T-helper 2 cell treated with Interferon-gamma antibody and Interleukin-4, amounts not matched to agents 5 μg/mL and 100 μg/mL, for 36 hours (primary cell): ENCODE measurements at regions not wholly inside any gene's neighbourhood (a gene's known extent, or its start where the extent isn't known, plus 50 kb on each side); places are given as distances from the start of the nearest gene placed in this dataset.

Experiments
- DNase-seq: peaks from one replicate; pipeline ENCODE4 v3.0.0; 2021; ENCODE audit warnings: low spot score
- H3K27ac Mint-ChIP-seq: one replicate; pipeline ENCODE4 v1.8.0; 2021; ENCODE audit warnings: mild to moderate bottlenecking, mixed read lengths
- H3K27me3 Mint-ChIP-seq: one replicate; pipeline ENCODE4 v1.8.0; 2021; ENCODE audit warnings: low read depth, mixed read lengths
- H3K36me3 Mint-ChIP-seq: one replicate; pipeline ENCODE4 v1.8.0; 2021; ENCODE audit warnings: low read depth, mixed read lengths
- H3K4me1 Mint-ChIP-seq: one replicate; pipeline ENCODE4 v1.8.0; 2021; ENCODE audit warnings: low read depth, mixed read lengths
- H3K4me3 Mint-ChIP-seq: one replicate; pipeline ENCODE4 v1.8.0; 2022; ENCODE audit warnings: mild to moderate bottlenecking, moderate library complexity, mixed read lengths
- H3K9me3 Mint-ChIP-seq: one replicate; pipeline ENCODE4 v1.8.0; 2021; ENCODE audit warnings: mixed read lengths

- Mint-ChIP-seq H3K27me3 (no peaks in the 10 kb centered on the region), H3K27ac (no peak overlapping the region), H3K36me3 (no peaks in the 10 kb centered on the region), H3K9me3 (no peaks in the 10 kb centered on the region), H3K4me3 (no peak overlapping the region), H3K4me1 (no peaks in the 10 kb centered on the region)
- no peak for DNase-seq
Observed at GRCh38 chr13:31625115-31625514, 114.2 kb upstream of the RXFP2 start.

- Mint-ChIP-seq H3K27me3 (no peaks in the 10 kb centered on the region), H3K27ac (no peak overlapping the region), H3K36me3 (no peaks in the 10 kb centered on the region), H3K4me3 (no peak overlapping the region), H3K4me1 (no peaks in the 10 kb centered on the region), H3K9me3 (no peaks in the 10 kb centered on the region)
- no peak for DNase-seq
Observed at GRCh38 chr13:31627097-31627845, 112.1 kb upstream of the RXFP2 start.

GRCh38 chr13:31629085-31629780 is 110.1 kb upstream of the RXFP2 start:
- Mint-ChIP-seq H3K9me3 (no peaks in the 10 kb centered on the region), H3K27ac (no peak overlapping the region), H3K4me3 (no peak overlapping the region), H3K4me1 (no peaks in the 10 kb centered on the region), H3K27me3 (no peaks in the 10 kb centered on the region), H3K36me3 (no peaks in the 10 kb centered on the region)
- DNase-seq: no peak

DNA sequence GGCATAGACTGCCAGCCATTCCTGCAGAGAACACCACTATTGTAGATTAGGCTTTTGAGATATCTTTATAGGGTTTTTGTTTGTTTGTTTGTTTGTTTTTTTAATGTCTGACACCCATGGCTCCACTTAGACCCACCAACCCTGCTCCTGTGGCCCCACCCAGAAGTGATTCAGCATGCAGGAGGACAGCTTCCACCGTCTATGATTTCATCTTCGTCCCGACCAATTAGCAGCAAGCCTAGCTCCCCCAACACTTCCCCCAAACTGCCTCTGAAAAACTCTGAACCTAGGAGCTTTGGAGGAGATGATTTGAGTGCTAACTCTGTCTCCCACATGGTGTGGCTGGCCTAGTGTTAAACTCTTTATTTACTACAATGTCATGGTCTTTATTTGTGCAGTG is 108.3 kb upstream of the RXFP2 start:
- Mint-ChIP-seq H3K36me3 (no peaks in the 10 kb centered on the region), H3K27ac (no peak overlapping the region), H3K4me3 (no peak overlapping the region), H3K9me3 (peaks cover 5% of the 10 kb centered on the region), H3K27me3 (no peaks in the 10 kb centered on the region), H3K4me1 (no peaks in the 10 kb centered on the region)
- DNase-seq: no peak

DNA sequence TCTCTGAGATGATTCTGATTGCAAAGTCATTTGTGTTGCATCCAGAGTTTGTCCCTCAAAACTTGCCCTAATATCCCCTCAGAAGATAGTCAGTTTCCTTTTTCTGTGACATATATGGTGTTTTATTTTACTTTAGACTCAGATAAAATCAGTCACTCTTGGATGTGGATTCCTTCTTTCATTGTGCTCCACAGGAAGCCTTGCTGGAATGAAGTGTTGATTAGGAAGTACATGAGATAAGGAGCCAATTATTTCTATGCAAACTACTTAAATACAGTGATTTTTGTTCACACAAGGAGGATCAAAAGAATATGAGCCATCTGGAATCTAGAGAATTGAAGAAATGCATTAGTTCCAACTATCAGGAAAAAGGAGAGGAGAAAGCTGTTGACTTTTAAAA is 107.6 kb upstream of the RXFP2 start:
- no peaks in the 10 kb centered on the region for H3K36me3 Mint-ChIP-seq
- H3K9me3 Mint-ChIP-seq: peaks cover 7% of the 10 kb centered on the region
- no peak overlapping the region for H3K4me3 Mint-ChIP-seq

DNA sequence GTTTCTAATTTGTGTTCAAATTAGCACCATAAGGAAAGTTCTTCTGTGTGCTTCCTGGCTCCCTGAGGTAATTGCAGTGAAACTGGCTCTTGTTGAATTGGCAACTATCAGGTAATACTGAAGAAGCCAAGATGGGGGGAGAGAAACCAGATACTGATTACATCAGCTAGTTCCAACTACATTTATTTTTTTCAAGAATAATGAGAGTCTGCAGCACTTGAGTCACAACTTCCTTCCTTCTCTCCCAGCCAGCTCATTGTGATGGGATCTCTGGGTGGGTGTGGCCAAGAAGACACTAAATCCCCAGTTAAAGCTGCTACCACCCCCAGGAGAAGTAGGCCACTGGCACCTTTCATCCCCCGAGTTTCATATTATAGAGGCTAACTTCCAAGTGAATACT is 100.7 kb upstream of the RXFP2 start:
- Mint-ChIP-seq H3K9me3 (peaks cover 23% of the 10 kb centered on the region), H3K36me3 (no peaks in the 10 kb centered on the region), H3K27ac (no peak overlapping the region), H3K4me3 (no peak overlapping the region), H3K27me3 (no peaks in the 10 kb centered on the region), H3K4me1 (no peaks in the 10 kb centered on the region)
- DNase-seq: no peak

More for the DNA sequence above, 107.6 kb upstream of the RXFP2 start:
- no peak for DNase-seq
- Mint-ChIP-seq H3K27me3 (no peaks in the 10 kb centered on the region), H3K4me1 (no peaks in the 10 kb centered on the region), H3K27ac (no peak overlapping the region)

- no peak for DNase-seq
- H3K4me1 Mint-ChIP-seq: no peaks in the 10 kb centered on the region
- H3K4me3 Mint-ChIP-seq: no peak overlapping the region
- no peaks in the 10 kb centered on the region for H3K36me3 Mint-ChIP-seq
- peaks cover 23% of the 10 kb centered on the region for H3K9me3 Mint-ChIP-seq
- H3K27ac Mint-ChIP-seq: no peak overlapping the region
- no peaks in the 10 kb centered on the region for H3K27me3 Mint-ChIP-seq
Observed at GRCh38 chr13:31639443-31640163, 99.7 kb upstream of the RXFP2 start.

GRCh38 chr13:31649766-31650165 is 89.6 kb upstream of the RXFP2 start:
- Mint-ChIP-seq H3K9me3 (peaks cover 4% of the 10 kb centered on the region), H3K36me3 (no peaks in the 10 kb centered on the region), H3K27ac (no peak overlapping the region), H3K4me1 (no peaks in the 10 kb centered on the region), H3K27me3 (no peaks in the 10 kb centered on the region), H3K4me3 (no peak overlapping the region)
- DNase-seq: no peak

DNA sequence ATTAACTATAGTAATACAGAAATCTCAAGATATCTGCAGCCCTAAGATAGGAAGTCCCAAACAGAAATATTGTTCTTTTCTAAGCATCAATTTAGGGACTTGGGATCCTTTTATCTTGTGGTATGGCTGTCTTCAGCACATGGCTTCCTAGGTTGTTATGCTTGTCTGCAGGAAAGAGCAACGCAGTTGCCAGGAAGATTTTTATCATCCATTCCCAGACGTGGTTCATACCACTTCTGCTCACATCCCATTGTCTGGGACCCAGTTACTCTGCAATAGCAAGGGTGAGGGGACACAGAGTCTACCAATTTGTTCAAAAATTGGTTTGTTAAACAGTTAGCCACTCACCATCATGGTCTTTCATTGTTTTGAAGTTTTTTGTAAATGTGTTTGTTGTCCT is 85.6 kb upstream of the RXFP2 start:
- peaks cover 4% of the 10 kb centered on the region for H3K9me3 Mint-ChIP-seq

DNA sequence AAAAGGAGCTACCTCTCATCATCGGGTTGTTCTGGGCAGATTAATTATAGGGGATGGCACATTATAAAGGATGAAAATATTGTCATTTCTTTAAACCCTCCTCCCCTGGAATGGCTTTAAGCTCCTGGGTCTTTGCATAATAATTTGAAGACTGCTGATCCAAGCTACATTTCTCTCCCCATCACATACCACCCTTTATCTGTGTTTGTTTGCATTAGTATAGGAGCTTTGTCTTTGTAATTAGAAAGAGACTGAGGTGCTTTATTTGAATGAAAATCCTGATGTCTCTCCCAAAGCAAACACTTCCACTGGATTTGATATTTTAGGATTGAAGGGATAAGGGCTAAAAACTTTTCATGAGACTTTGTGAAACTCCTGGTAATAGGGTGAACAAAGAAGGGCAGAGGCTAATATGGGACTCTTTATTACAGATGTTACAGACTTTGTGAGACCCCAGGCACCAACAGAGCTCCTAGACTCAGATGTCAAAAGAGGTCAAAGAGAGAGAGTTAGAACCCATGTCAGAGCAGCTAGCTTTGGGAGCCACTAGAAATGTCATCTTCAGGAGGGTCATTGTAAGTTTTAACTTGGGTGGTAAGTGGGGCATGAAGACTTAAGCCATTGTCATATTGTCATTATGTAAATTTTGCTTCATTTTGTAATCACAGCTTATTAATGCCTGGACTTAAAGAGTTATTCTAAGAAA is 75.3 kb upstream of the RXFP2 start:
- H3K4me1 Mint-ChIP-seq: no peaks in the 10 kb centered on the region
- no peak overlapping the region for H3K27ac Mint-ChIP-seq
- no peak for DNase-seq
- peaks cover 8% of the 10 kb centered on the region for H3K9me3 Mint-ChIP-seq
- H3K27me3 Mint-ChIP-seq: no peaks in the 10 kb centered on the region
- H3K36me3 Mint-ChIP-seq: no peaks in the 10 kb centered on the region
- H3K4me3 Mint-ChIP-seq: no peak overlapping the region

More for the DNA sequence above, 85.6 kb upstream of the RXFP2 start:
- H3K27me3 Mint-ChIP-seq: no peaks in the 10 kb centered on the region
- no peak overlapping the region for H3K27ac Mint-ChIP-seq
- no peak overlapping the region for H3K4me3 Mint-ChIP-seq
- H3K36me3 Mint-ChIP-seq: no peaks in the 10 kb centered on the region
- DNase-seq: no peak
- no peaks in the 10 kb centered on the region for H3K4me1 Mint-ChIP-seq

DNA sequence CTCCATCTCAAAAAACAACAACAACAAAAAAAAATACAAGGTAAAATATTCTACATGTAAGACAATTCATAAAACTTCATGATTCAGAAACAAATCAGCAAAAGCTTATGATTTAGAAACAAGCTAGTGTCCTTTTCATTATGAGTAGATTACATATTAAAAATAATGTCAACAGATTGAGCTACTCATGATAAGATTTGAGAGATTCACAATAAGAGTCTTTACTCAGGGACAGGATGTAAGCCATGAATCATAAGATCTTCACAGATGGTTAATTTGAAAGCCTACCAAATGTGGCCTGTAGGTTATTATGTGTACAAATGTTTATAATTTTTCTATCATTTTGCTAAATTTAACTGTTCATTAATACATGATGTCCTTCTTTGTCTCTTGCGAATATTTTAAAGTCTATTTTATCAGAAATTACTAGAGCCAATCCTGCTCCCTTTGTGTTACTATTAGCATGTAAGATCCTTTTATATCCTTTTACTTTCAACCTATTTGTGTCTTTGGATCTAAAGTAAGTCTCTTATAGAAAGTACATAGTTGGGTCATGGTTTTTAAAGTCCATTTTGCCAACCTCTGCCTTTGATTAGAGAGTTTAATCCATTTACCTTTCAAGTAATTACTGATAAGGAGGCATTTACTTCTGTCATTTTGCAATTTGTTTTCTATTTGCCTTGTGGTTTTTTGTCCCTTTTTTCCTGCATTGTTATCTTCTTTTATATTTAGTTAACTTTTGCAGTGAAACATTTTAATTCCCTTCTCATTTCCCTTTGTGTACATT is 68.3 kb upstream of the RXFP2 start:
- no peak for DNase-seq
- H3K4me3 Mint-ChIP-seq: no peak overlapping the region
- peaks cover 12% of the 10 kb centered on the region for H3K9me3 Mint-ChIP-seq
- no peak overlapping the region for H3K27ac Mint-ChIP-seq
- H3K36me3 Mint-ChIP-seq: no peaks in the 10 kb centered on the region
- no peaks in the 10 kb centered on the region for H3K4me1 Mint-ChIP-seq
- no peaks in the 10 kb centered on the region for H3K27me3 Mint-ChIP-seq

GRCh38 chr13:31674051-31674450 is 65.3 kb upstream of the RXFP2 start:
- Mint-ChIP-seq H3K27ac (no peak overlapping the region), H3K4me1 (no peaks in the 10 kb centered on the region), H3K9me3 (peaks cover 8% of the 10 kb centered on the region), H3K27me3 (no peaks in the 10 kb centered on the region), H3K36me3 (no peaks in the 10 kb centered on the region), H3K4me3 (no peak overlapping the region)
- DNase-seq: no peak

GRCh38 chr13:31675440-31675953 is 63.8 kb upstream of the RXFP2 start:
- H3K27me3 Mint-ChIP-seq: no peaks in the 10 kb centered on the region
- H3K9me3 Mint-ChIP-seq: peaks cover 8% of the 10 kb centered on the region

More at GRCh38 chr13:31675440-31675953, 63.8 kb upstream of the RXFP2 start:
- no peak for DNase-seq
- Mint-ChIP-seq H3K36me3 (no peaks in the 10 kb centered on the region), H3K4me1 (no peaks in the 10 kb centered on the region), H3K4me3 (no peak overlapping the region), H3K27ac (no peak overlapping the region)
